Upper lobe of left lung (tissue), 6 donors: ENCODE measurements at regions not wholly inside any gene's neighbourhood (a gene's known extent, or its start where the extent isn't known, plus 50 kb on each side); places are given as distances from the start of the nearest gene placed in this dataset.

Experiments
- ATAC-seq, 2 donors: fragments of 200-7000 bp; cut with Tn5 transposase; one replicate each; pipeline ENCODE4 v1.9.1; 2022; ENCODE audit warnings: mild to moderate bottlenecking in 2 of 2, moderate library complexity in 2 of 2; ENCODE audit not compliant: low FRiP score in 2 of 2
- DNase-seq, 2 donors: peaks; one replicate each; pipeline ENCODE4 v3.0.0-alpha.2; 2019 to 2020
- H3K27ac ChIP-seq, 4 donors: fragments of 200-600 bp; sonication (generic); one replicate each; pipeline ENCODE4 v1.5.1; 2016 to 2019
- H3K27me3 ChIP-seq, 4 donors: fragments of 200-600 bp; sonication (generic); one replicate each; pipeline ENCODE4 v1.5.1; 2017 to 2019
- H3K36me3 ChIP-seq, 4 donors: fragments of 200-600 bp; sonication (generic); one replicate each; pipeline ENCODE4 v1.5.1; 2016 to 2019
- H3K4me1 ChIP-seq, 4 donors: fragments of 200-600 bp; sonication (generic); one replicate each; pipeline ENCODE4 v1.5.1; 2018 to 2019
- H3K4me3 ChIP-seq, 4 donors: fragments of 200-600 bp; sonication (generic); one replicate each; pipeline ENCODE4 v1.5.1; 2017 to 2019; ENCODE audit warnings: mild to moderate bottlenecking in 2 of 4, moderate library complexity in 1 of 4
- H3K9me3 ChIP-seq, 4 donors: fragments of 200-600 bp; sonication (generic); one replicate each; pipeline ENCODE4 v1.5.1; 2018 to 2019
- CTCF ChIP-seq, 6 experiments: fragments of 450-650 bp in 4 of 6; fragments of 200-600 bp in 2 of 6; sonication (generic) in 2 of 6; IDR thresholded peaks; one replicate each; pipeline ENCODE4 v1.5.1; 2016 to 2019; ENCODE audit warnings: antibody characterized with exemption in 6 of 6
- EP300 ChIP-seq, 4 donors: sonication (generic); formaldehyde crosslinking; IDR thresholded peaks; one replicate each; pipeline ENCODE4 v1.5.1; 2017; ENCODE audit warnings: antibody characterized with exemption in 4 of 4, control low read depth in 2 of 4
- POLR2A ChIP-seq, 4 donors: fragments of 450-650 bp; IDR thresholded peaks; one replicate each; pipeline ENCODE4 v1.5.1; 2016 to 2017; ENCODE audit warnings: antibody characterized with exemption in 4 of 4, mild to moderate bottlenecking in 2 of 4
- POLR2AphosphoS5 ChIP-seq, 2 donors: sonication (generic); formaldehyde crosslinking; IDR thresholded peaks; one replicate each; pipeline ENCODE4 v1.5.1; 2017; ENCODE audit warnings: antibody characterized with exemption in 2 of 2
- WGBS, 2 donors: methylation state at CpG; one replicate each; pipeline ENCODE4 v1.1.5; 2017 to 2018; 5-methylcytosine and 5-hydroxymethylcytosine counted together
- donor health status: DM: no; HTN: no; CAD: no; lungs with moderate emphysema.
- donor health status: DM: no; HTN: yes; CAD: no; lungs with severe emphysema.

- Histone ChIP-seq H3K36me3 (no peaks in the 10 kb centered on the region), H3K27me3 (no peaks in the 10 kb centered on the region), H3K4me3 (no peak overlapping the region), H3K9me3 (no peaks in the 10 kb centered on the region), H3K27ac (no peak overlapping the region), H3K4me1 (no peaks in the 10 kb centered on the region)
- DNase-seq (no peak), ATAC-seq (no peak)
- no peak for TF ChIP-seq EP300 (IDR thresholded peaks at IDR 0.05)
- no peak for TF ChIP-seq CTCF (IDR thresholded peaks at IDR 0.05)
- no peak for TF ChIP-seq POLR2A (IDR thresholded peaks at IDR 0.05)
- TF ChIP-seq POLR2AphosphoS5 (IDR thresholded peaks at IDR 0.05), result no peak
Measured at GRCh38 chr6:67591910-67592309, 1043.2 kb upstream of the ADGRB3 start.

GRCh38 chr6:67567842-67568241 lies 1067.2 kb upstream of the ADGRB3 start:
- H3K27me3 ChIP-seq, result no peaks in the 10 kb centered on the region
- no peak overlapping the region for H3K4me3 ChIP-seq
- no peak for ATAC-seq
- WGBS, 2 donors, result 78 to 81% methylated on average over 1 of the region's 1 CpG
- no peaks in the 10 kb centered on the region for H3K36me3 ChIP-seq
- no peak for TF ChIP-seq CTCF (IDR thresholded peaks at IDR 0.05)
- TF ChIP-seq POLR2A (IDR thresholded peaks at IDR 0.05), result no peak
- no peak for TF ChIP-seq EP300 (IDR thresholded peaks at IDR 0.05)
- no peak for TF ChIP-seq POLR2AphosphoS5 (IDR thresholded peaks at IDR 0.05)
- no peaks in the 10 kb centered on the region for H3K9me3 ChIP-seq
- H3K4me1 ChIP-seq, result no peaks in the 10 kb centered on the region
- no peak overlapping the region for H3K27ac ChIP-seq
- no peak for DNase-seq

- no peaks in the 10 kb centered on the region for H3K4me1 ChIP-seq
- no peak for ATAC-seq
- H3K27me3 ChIP-seq, result no peaks in the 10 kb centered on the region
- DNase-seq, result no peak
- H3K9me3 ChIP-seq, result no peaks in the 10 kb centered on the region
- H3K4me3 ChIP-seq, result no peak overlapping the region
- no peak overlapping the region for H3K27ac ChIP-seq
- H3K36me3 ChIP-seq, result no peaks in the 10 kb centered on the region
- no peak for TF ChIP-seq CTCF (IDR thresholded peaks at IDR 0.05)
- TF ChIP-seq POLR2A (IDR thresholded peaks at IDR 0.05), result no peak
- no peak for TF ChIP-seq EP300 (IDR thresholded peaks at IDR 0.05)
- no peak for TF ChIP-seq POLR2AphosphoS5 (IDR thresholded peaks at IDR 0.05)
- 54 to 62% methylated on average over 5 of the region's 5 CpGs for WGBS, 2 donors
Measured at GRCh38 chr6:67563671-67564070, 1071.4 kb upstream of the ADGRB3 start.

GRCh38 chr6:67560068-67560467 lies 1075.0 kb upstream of the ADGRB3 start:
- ATAC-seq, result no peak
- WGBS, 2 donors, result 68 to 79% methylated on average over 2 of the region's 2 CpGs
- no peaks in the 10 kb centered on the region for H3K9me3 ChIP-seq
- no peaks in the 10 kb centered on the region for H3K4me1 ChIP-seq
- TF ChIP-seq EP300 (IDR thresholded peaks at IDR 0.05) (no peak), POLR2A (IDR thresholded peaks at IDR 0.05) (no peak), POLR2AphosphoS5 (IDR thresholded peaks at IDR 0.05) (no peak), CTCF (IDR thresholded peaks at IDR 0.05) (no peak)
- H3K27ac ChIP-seq, result no peak overlapping the region
- no peaks in the 10 kb centered on the region for H3K36me3 ChIP-seq
- DNase-seq, result no peak
- H3K27me3 ChIP-seq, result no peaks in the 10 kb centered on the region
- no peak overlapping the region for H3K4me3 ChIP-seq

- no peak for ATAC-seq
- 39 to 50% methylated on average over 1 of the region's 1 CpG for WGBS, 2 donors
- H3K4me3 ChIP-seq, result no peak overlapping the region
- no peaks in the 10 kb centered on the region for H3K27me3 ChIP-seq
- no peaks in the 10 kb centered on the region for H3K9me3 ChIP-seq
- no peak for DNase-seq
- TF ChIP-seq CTCF (IDR thresholded peaks at IDR 0.05) (no peak), POLR2AphosphoS5 (IDR thresholded peaks at IDR 0.05) (no peak), EP300 (IDR thresholded peaks at IDR 0.05) (no peak), POLR2A (IDR thresholded peaks at IDR 0.05) (no peak)
- no peak overlapping the region for H3K27ac ChIP-seq
- no peaks in the 10 kb centered on the region for H3K36me3 ChIP-seq
- H3K4me1 ChIP-seq, result no peaks in the 10 kb centered on the region
Measured at GRCh38 chr6:67558985-67559384, 1076.1 kb upstream of the ADGRB3 start.
